MM.1S (cell line): ENCODE measurements at regions not wholly inside any gene's neighbourhood (a gene's known extent, or its start where the extent isn't known, plus 50 kb on each side); places are given as distances from the start of the nearest gene placed in this dataset.

ENCODE experiments used
- CTCF ChIP-seq: fragments of 300-600 bp; sonication (generic); IDR thresholded peaks from 2 replicates; pipeline ENCODE4 v1.5.1; 2016; ENCODE audit warnings: antibody characterized with exemption, low read length, mixed read lengths
- EZH2 ChIP-seq: fragments of 300-600 bp; sonication (generic); optimal IDR thresholded peaks from 2 replicates; pipeline ENCODE3; 2017; ENCODE audit warnings: low read depth, mild to moderate bottlenecking, antibody characterized with exemption, low read length, mixed read lengths
- EZH2phosphoT487 ChIP-seq: fragments of 300-600 bp; sonication (generic); IDR thresholded peaks from 2 replicates; pipeline ENCODE4 v1.6.1; 2018; ENCODE audit warnings: antibody characterized with exemption, low read length

- TF ChIP-seq CTCF (no peak), EZH2phosphoT487 (no peak), EZH2 (no peak)
Measured at GRCh38 chr7:41847151-41847550, 144.3 kb upstream of the INHBA start.
